ENCODE measurements at regions not wholly inside any gene's neighbourhood (a gene's known extent, or its start where the extent isn't known, plus 50 kb on each side); places are given as distances from the start of the nearest gene placed in this dataset.

DNA sequence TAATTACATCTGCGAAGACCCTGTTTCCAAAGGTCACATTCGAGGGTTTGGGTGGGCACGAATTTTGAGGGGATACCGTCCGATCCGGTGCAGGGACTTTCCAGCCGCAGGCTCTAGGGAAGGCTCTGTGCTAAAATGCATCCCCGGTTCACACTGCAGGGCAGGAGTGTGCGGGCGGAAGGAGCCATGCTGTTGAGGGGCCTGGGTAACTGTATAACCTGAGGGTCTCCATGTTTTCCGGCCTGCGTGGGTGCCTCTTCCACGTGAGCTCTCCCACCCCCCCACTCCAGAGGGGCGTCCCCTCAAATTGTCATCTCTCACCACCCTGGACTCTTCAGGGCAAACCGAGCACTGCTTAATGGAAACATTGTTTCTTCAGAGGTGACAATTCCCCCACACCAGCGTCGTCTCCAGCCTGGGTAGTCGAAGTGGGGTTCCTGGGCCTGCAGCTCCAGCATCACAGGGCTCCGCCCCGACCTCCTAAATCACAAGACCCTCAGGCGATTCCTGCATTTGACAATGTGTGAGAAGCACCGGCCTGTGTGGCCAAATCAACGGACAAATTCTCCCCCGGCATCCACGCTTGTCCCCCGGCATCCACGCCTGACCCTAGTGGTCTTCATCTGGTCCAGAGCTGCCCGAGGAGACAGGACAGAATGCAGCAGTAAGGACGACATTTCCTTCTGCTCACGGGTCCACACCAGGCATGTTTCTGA, 51.2 kb downstream of the FOXL3 start:
- no peak for DNase-seq (ENCODE audit: low spot score)

DNA sequence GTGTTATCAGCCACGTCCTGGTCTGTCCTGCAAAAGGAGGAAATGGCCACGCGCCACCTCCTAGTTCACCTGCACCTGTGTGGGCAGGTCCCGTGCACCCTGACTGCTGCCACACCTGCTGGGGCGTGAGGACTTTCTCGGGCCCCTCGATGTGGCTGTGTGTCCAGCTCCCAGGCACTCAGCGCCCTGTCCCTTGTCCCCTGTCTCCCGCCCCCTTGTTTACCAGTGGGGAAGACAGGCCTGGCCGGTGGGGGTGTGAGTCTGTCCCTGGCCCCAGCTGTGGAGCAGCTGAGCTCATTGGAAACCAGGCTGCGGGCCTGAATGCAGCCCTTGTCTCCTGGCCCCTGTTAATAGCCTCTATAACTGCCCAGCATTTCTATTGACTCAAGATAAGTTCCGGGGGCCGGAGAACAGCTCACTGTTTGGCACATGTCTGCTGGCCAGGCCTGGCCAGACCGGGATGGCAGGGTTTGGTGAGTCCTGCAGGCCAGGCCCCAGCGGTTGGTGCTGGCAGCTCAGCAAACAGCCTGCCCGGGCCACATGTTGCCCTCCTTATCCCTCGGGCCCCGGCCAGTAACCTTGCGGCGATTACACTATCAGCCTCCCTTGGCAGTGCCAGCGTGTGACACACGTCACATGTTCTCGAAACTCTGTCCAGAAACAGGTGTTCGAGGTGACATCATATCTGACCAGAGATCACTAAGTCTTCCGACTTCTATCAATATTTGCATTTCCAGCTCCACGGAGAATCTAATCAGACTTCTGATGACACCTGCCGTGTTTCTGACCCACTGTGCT, 52.1 kb downstream of the FOXL3 start:
- no peak for DNase-seq (ENCODE audit: low spot score)

DNA sequence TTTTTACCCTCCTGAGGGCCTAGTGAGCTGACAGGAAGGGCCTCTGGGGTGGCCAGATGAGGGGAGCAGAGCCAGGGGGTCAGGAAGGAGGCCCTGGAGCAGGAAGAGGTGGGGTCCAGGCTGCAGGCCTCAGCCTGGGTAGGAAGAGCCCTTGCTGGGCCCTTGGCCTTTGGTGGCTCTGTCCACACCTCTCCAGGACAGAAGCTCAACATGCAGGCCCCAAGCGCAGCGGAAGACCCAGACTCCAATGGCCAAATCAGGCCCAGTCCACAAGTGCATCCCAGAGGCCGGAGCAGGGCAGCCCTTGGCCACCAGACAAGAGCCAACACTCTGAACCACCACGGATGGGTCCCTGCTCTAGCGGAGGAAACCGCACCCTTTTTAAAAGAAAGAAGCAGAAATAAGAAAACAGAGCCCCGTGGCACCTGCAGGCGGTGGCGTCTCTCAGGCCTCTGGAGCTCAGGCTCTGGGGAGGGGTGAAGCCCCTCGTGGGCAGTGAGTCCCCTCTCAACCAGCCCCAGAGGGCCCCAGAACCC, 52.8 kb downstream of the FOXL3 start:
- no peak for DNase-seq (ENCODE audit: low spot score)

DNA sequence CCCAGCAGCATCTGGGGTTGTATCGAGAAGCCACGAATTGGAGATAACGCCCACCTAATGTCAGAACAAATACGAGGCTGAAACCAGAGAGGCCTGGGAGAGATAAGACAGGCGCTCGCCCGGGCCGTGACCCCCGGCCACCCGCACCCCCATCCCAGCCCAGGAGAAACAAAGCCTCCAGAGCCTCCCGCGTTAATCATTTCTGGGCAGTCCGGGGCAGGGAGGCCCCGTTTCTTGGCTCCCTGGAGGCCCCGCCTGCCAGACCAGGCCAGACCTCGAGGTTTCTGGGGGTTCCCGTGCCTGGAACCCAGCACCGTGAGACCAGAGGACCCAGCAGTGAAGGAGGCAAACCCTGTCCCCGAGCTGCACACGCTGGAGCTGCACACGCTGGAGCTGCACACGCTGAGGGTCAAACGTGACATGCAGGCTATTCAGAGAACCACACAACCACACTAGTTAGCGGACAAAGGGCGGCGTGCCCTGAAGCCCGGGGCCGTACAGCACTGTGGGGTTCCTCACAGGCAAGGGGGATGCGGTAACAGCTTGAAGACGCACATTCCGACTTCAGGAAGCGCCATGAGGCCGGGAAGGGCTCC, 53.4 kb downstream of the FOXL3 start:
- no peak for DNase-seq (ENCODE audit: low spot score)

DNA sequence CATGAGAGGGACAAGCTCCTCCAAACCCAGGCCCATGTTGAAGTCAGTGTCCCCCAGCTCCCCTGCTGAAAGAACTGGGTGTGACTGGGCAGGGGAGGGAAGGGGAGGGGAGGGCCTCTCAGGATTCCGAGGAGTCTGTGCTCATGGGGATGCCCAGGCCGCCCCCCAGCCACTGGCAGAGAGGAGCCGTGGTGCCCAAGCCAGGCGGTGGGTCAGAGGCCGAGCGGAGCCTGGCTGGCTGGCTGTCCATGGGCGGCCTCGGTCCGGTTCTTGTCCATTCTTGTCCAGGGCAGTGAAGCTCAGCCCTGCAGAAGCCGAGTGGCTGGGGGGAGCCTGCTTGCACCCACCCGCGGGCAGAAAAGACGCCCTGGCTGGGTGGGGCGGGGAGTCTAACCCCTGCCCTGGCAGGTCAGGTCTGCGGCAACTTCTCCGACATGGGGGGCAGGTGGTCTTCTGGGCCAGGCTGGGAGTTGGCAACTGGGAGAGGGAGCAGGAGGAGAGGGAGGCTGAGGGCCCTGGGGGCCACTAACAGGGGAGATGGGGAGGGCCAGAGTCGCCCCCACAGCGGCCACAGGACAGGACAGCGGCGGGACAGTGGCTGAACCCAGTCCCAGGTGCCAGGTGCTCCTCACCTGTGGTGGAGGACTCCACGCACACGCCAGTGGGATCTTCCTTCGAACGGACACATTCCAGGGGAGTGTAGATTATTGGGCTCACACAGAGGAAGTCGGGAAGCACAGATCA, 54.1 kb downstream of the FOXL3 start:
- no peak for DNase-seq (ENCODE audit: low spot score)

DNA sequence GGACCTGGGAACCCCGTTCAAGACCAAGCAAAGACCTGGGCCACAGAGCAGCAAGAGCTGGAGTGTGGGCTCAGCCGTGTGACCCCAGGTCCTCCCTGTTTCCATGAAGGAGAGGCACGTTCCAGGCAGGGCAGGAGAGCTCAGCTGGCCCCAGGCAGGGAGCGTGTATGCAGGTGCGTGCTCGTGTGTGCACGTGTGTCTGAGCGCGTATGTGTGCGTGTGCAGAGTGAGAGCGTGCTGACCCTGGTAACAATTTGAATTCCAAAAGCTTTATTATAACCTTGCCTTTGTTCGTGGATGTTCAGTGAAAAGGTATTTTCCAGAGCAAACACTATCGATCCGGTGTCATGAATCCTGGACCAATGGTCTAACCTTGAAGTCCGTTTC, 54.6 kb downstream of the FOXL3 start:
- no peak for DNase-seq (ENCODE audit: low spot score)

DNA sequence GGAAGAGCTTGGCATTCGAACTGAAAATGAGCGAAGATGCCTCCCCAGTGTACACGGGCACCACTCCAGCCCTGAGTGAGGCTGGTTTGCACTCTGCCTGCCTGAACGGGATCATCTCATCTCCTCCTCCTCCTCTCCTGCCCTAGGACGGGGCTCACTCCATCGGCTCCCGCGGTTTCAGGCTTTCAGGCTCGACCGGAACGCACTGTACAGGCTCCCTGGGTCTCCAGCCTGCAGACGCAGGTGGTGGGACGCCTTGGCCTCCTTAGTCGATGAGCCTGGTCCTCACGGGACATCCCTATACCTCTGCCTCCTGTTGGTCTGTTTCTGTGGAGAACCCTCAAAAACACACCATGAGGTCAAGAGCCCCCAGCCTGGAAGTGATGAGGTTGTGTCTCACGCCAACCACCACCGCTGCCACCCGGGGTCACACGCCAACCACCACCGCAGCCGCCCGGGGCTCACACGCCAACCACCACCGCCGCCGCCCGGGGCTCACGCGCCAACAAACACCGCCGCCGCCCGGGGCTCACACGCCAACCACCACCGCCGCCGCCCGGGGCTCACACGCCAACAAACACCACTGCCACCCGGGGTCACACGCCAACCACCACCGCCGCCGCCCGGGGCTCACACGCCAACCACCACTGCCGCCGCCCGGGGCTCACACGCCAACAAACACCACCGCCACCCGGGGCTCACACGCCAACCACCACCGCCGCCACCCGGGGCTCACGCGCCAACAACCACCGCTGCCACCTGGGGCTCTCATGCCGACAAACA, 56.3 kb downstream of the FOXL3 start:
- no peak for DNase-seq (ENCODE audit: low spot score)

DNA sequence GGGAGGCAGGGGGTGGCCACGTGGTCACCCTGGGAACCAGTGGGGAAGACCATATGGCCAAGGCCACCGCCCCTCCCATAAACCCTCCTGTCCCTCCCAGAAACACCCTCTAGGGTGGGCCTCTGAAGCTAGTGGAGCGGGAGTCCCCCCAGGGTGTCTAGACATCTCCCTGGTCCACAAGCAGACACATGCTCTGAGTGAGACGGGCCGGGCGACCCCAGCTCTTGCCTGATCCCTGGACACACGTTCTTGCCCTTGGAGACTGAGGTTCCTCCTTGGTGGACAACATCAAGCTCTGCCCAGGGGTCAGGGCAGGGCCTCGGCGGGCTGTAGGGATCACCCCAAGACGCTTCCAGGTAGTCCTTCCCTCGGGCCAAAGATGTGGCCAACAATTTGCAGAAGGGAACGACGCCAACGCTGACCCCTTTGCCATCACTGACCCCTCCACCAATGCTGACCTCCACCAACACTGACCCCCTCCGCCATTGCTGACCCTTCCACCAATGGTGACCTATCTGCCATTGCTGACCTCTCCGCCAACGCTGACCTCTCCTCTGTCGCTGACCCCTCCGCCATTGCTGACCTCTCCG, 57.1 kb downstream of the FOXL3 start:
- no peak for DNase-seq (ENCODE audit: low spot score)

DNA sequence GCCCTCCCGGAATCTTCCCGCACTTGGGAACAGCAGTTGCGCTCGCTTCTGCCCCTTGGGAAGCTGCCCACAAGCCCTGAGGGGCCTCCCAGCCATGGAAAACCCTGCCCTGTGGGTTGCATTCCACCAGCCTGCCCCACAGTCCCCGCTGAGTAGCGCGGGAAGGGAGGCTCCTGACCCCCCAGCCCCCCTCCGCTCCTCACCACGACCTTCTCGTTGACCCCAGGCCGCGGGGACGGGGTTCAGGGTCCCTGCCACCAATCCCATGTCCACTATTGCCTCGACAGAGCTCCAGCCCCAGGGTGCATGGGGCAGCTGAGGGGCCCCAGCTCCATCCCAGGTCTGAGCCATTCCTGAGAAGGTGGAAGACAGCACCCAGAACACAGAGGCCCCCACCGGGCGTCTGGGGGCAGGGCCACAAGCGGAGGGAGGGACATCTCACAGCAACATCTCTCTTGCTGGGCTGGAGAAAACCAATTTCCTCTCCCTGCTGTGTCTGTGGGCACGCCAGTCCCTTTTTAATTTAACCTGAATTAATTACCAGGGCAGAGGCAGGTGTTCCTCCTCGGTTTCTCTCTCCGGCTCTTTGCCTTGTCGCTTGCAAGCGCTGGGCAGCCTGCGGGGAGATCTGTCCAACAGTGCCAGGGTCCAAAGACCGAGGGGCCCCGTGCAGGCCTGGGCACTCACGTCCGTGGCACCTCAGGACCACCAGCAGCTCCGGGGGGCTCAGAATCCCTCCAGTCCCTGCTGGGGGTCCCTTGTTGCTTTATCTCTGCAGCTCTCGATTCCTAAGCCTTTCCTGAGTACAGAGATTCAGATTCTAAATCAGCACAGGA, 57.9 kb downstream of the FOXL3 start:
- DNase-seq (ENCODE audit: low spot score): no peak

DNA sequence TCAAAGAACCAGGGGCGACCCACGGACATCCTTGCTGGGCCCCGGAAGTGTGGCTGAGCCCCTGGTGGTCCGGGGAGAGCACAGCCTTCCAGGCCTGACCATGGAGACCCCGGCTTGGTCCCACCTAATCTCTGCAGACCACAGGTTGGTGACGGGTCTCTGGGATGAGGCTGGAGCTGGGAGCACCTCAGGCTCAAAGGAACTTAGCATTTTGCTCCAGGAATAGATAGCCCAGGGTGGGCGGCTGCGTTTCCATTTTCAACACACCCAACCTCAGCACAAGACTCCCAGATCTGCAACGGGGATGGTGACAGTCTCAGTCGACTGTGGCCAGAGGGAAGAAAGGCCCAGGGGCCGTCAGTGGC, 58.5 kb downstream of the FOXL3 start:
- no peak for DNase-seq (ENCODE audit: low spot score)

DNA sequence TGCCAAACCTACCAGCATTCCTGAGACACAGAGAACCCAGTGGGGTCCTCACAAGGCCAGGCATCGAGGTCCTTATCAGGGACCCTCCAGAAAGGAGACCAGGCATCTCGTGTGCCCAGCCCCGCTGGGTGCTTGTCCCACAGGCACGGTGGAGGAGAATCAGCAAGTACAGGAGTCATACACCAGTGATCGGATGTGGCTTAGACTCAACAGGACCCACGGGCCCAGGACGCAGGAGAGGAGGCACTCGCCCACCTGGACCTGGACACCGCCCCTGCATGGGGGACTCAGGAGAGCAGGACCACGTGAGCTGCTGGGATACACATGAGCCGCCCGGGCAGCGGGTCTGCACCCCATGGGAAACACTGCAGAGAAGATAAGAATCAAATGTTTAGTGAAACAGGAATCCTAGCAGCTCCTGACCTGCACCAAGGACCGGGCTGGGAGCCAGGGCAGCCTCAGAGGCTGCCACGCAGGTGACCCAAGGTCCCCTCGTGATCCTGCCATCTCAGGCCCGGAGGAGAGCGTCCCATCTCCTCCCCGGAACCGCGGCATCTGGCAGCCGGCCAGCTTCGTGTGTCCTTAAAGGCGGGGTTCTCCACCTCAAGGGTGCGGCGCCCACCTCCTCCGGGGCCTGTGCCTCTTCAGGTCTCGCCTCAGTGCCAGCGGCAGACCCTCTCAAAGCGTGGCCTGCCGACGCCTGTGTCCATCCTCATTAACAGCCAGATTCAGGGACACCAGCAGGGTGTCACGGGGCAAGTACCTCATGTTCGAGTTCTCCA, 59.2 kb downstream of the FOXL3 start:
- DNase-seq (ENCODE audit: low spot score): no peak

DNA sequence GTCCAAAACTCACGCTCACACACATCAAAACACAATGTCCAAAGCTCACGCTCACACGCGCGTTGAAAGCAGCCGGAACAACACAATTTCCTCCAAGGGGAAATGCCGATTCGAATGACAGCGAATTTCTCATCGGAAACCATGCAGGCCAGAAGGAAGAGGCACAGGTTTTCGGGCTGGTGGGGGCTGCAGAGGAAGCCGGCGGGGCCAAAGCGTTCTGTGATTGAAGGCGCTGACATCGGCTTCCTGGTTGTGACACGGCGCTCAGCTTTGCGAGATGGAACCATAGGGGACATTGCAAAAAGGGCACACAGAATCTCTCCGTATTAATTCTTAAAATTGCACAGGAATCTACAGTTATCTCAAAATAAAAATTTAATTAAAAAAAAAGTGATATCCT, 61.3 kb downstream of the FOXL3 start:
- no peak for DNase-seq (ENCODE audit: low spot score)

DNA sequence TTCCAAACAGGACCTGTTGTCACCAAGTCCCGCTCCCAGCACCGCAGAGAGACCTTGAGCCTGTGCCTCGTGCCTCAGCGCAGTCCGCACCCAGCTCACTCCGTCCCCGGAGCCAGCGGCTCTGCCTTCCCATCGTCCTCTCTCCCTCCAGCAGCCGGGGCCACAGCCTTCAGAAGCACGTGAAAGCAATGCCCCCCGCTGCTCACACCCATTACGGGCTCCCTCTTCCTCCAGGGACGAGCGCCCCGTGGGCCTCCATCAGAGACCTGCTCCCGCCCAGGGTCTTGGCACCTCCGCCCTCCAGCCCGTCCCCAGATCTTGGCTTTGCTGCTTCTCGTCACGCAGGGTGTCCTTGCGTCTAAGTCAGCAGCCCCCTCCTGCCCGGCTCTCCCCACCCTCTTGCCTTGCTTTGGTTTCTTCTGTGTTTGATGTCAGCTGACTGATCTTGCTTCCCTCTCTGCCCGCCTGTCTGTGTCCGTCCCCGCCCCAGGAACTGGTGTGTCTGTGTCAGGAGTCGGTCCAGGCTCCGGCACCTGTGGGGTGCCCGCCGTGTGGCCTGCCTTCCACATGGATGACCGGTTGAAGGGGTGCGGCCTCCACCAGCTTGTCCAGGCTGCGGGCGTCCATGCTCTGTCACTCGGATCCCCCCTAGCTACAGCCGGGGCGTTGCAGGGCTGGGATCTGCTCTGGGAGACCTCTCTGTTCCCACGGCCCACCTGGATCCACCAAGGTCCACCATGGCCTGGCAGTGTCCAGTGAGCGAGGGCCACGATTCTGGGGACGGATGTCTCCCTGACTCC, 61.9 kb downstream of the FOXL3 start:
- DNase-seq (ENCODE audit: low spot score): no peak

DNA sequence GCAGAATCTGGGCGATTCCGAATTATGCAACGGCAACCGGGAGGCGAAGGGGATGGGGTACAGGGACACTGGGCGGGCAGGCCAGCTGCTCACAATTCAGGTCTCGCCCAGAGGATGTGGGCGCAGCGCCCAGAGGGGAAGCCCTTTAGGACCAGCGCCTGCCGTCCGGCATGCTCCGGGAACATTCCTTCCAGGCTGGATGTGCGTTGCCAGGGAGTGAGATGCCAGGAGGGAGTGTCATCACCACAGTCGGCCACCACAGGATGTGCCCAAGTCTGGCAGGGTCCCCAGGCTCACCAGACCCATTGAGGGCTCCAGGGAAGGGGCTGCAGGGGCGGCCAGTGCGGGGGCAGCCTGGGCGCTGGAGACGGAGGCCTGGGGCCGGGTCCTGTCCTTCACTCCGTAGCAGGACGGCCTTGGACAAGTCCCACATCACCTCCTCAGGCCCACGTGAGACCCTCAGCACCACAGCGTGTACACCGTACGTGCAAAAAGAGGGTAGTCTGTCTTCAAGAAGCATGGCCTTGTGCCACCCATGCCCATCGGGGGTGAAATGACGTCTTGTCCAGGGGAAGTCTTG, 63.9 kb downstream of the FOXL3 start:
- no peak for DNase-seq (ENCODE audit: low spot score)

DNA sequence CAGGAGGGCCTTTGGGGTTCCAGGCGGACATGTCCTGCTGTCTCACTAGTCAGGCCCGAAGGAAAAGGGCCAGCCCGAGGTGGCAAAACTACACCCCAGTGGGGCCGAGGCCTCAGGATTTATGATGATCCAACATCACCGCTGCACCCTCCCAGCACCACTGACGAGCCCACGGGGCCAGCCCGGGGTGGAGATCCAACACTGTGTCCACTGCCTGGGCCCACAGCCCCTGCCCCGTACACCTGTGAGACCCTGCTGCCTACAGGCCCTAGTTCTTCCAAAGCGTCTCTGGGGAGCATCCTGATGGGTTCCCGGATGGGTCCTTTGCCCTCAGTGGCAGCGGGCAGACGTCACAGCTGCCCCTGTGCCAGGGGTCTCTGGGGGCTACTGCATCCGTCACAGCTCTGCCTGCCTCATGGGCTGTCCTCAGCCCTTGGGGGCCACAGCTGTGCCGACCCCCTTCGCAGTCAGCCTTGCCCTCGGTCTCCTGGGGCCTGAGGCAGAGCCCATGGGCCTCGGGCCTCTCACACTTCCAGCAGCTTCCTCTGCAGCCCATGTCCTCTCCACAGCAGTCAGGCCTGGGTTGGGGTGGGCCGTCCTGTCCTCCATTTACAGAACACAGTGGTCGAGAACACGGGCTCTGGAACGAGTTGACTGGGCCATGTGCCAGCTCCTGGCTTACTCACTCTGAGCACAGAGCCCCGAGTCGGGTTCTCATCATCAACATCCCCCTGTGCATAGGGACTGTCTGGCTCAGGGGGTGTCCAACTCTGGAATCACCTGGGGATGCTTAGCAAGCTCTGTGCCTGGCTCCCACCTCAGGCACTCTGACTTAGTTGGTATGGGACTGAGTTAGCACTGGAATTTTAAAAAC, 64.9 kb downstream of the FOXL3 start:
- no peak for DNase-seq (ENCODE audit: low spot score)

DNA sequence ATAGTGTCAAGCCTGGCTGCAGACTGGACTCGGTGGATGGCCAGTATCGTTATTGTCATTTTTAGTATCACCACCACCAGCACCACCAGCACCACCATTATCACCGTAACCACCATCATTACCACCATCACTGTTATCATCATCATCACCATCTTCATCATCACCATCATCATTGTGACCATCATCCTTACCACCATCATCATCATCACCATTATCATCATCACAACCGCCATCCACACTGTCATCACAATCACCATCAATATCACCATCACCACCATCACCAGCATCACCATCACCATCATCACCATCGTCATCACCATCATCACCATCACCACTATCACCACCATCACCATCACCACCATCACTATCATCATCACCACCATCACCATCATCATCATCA, 65.6 kb downstream of the FOXL3 start:
- DNase-seq (ENCODE audit: low spot score): no peak

DNA sequence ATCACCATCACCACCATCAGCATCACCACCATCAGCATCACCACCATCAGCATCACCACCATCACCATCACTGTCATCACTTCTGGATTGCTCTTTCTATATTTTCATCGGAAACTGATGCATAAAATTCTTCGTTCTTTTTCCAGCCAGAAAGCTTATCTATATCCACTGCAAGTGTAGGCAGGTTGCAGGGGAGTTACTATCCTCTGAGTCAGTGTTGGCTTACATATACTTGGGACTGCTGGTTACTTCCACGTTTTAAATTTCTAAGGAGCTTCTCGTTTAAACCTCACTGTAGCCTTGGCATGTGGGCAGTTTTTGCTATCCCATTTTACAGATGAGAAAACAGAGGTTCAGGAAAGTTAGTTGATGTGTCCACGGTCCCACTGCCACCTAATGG, 66.1 kb downstream of the FOXL3 start:
- DNase-seq (ENCODE audit: low spot score): no peak

All from ecto neural progenitor cell (in vitro differentiated cells).